Prostate gland (tissue), 2 donors: ENCODE measurements at regions not wholly inside any gene's neighbourhood (a gene's known extent, or its start where the extent isn't known, plus 50 kb on each side); places are given as distances from the start of the nearest gene placed in this dataset.

Source experiments
- DNase-seq: peaks from one replicate; pipeline ENCODE4 v3.0.0-alpha.2; 2019; ENCODE audit warnings: low spot score
- H3K27ac ChIP-seq, 2 donors: fragments of 200-600 bp; sonication (generic); 2 replicates each; pipeline ENCODE4 v1.5.1; 2017 to 2019
- H3K27me3 ChIP-seq: fragments of 200-600 bp; sonication (generic); replicated peaks from 2 replicates; pipeline ENCODE4 v1.5.1; 2019; ENCODE audit not compliant: insufficient read depth
- H3K36me3 ChIP-seq, 2 donors: fragments of 200-600 bp; sonication (generic); 1 replicate in 1 of 2; 2 replicates in 1 of 2; pipeline versions ENCODE4 v1.5.1 to v1.8.1; 2017 to 2019
- H3K4me1 ChIP-seq: fragments of 200-600 bp; sonication (generic); replicated peaks from 2 replicates; pipeline ENCODE4 v1.5.1; 2019
- H3K4me3 ChIP-seq, 2 donors: fragments of 200-600 bp; sonication (generic); 2 replicates each; pipeline ENCODE4 v1.5.1; 2017 to 2019
- H3K9me3 ChIP-seq: fragments of 200-600 bp; sonication (generic); 2 replicates; pipeline ENCODE4 v1.5.1; 2017
- CTCF ChIP-seq, 4 experiments: fragments of 200-600 bp in 2 of 4; fragments of 450-650 bp in 2 of 4; sonication (generic) in 2 of 4; IDR thresholded peaks; 1 replicate in 3 of 4; 2 replicates in 1 of 4; pipeline ENCODE4 v1.5.1; 2016 to 2019; ENCODE audit warnings: antibody characterized with exemption in 4 of 4, mild to moderate bottlenecking in 2 of 4, moderate library complexity in 2 of 4
- POLR2A ChIP-seq: fragments of 450-650 bp; IDR thresholded peaks from one replicate; pipeline ENCODE4 v1.6.1; 2016; ENCODE audit warnings: antibody characterized with exemption, mild to moderate bottlenecking
- POLR2AphosphoS5 ChIP-seq: sonication (generic); formaldehyde crosslinking; IDR thresholded peaks from one replicate; pipeline ENCODE4 v1.6.1; 2017; ENCODE audit warnings: antibody characterized with exemption
- WGBS: methylation state at CpG from one replicate; pipeline ENCODE4 v1.1.5; 2018; 5-methylcytosine and 5-hydroxymethylcytosine counted together
- intact Hi-C: fragments of 100-400 bp; cut with DNase I; formaldehyde crosslinking; loops from one replicate; pipeline ENCODE4 v1.14.2; 2022

- Histone ChIP-seq H3K4me3 (no peak overlapping the region), H3K9me3 (no peaks in the 10 kb centered on the region), H3K27ac (no peak overlapping the region), H3K36me3 (no peaks in the 10 kb centered on the region), H3K27me3 (no peaks in the 10 kb centered on the region), H3K4me1 (no peaks in the 10 kb centered on the region)
- 64% methylated on average over 4 of the region's 4 CpGs for WGBS
- intact Hi-C loops = no loop called here
- no peak for TF ChIP-seq CTCF (IDR thresholded peaks at IDR 0.05)
- no peak for TF ChIP-seq POLR2AphosphoS5
- no peak for TF ChIP-seq POLR2A
- DNase-seq = no peak
These were observed 541.9 kb upstream of the TBX3 start for GRCh38 chr12:115225845-115226244.

- Histone ChIP-seq H3K9me3 (no peaks in the 10 kb centered on the region), H3K27me3 (no peaks in the 10 kb centered on the region), H3K36me3 (no peaks in the 10 kb centered on the region), H3K27ac (no peak overlapping the region), H3K4me1 (no peaks in the 10 kb centered on the region), H3K4me3 (no peak overlapping the region)
- intact Hi-C loops = no loop called here
- no peak for DNase-seq
- TF ChIP-seq POLR2AphosphoS5 (no peak), POLR2A (no peak), CTCF (IDR thresholded peaks at IDR 0.05) (no peak)
- 80% methylated on average over 4 of the region's 4 CpGs for WGBS
These were observed 540.0 kb upstream of the TBX3 start for GRCh38 chr12:115223991-115224390.

DNA sequence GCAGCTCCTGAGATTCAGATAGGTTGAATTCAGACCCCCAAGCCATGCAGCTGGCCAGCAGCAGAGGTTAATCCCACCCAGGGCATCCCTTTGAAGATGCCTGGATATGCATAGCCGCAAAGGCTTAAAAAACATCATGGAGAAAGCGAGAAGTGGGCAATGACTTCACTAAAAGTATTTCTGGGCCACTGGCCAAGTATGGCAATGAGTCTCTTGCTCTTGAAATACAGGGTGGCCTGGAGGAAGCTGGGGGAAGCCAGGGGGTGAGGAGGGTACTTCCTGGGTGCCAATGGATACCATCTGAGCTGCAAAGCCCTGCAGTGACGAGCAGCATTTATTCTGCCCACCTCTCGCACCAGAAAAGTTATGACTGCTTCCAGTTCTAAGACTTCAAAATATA is 539.3 kb upstream of the TBX3 start:
- no peak overlapping the region for H3K4me3 ChIP-seq
- H3K36me3 ChIP-seq = no peaks in the 10 kb centered on the region
- WGBS = 85% methylated on average over 4 of the region's 4 CpGs
- TF ChIP-seq CTCF (IDR thresholded peaks at IDR 0.05) = no peak
- no peak for TF ChIP-seq POLR2A
- no peak for TF ChIP-seq POLR2AphosphoS5
- H3K4me1 ChIP-seq = no peaks in the 10 kb centered on the region
- H3K9me3 ChIP-seq = no peaks in the 10 kb centered on the region
- H3K27ac ChIP-seq = no peak overlapping the region
- intact Hi-C loops = no loop called here
- no peaks in the 10 kb centered on the region for H3K27me3 ChIP-seq
- no peak for DNase-seq

DNA sequence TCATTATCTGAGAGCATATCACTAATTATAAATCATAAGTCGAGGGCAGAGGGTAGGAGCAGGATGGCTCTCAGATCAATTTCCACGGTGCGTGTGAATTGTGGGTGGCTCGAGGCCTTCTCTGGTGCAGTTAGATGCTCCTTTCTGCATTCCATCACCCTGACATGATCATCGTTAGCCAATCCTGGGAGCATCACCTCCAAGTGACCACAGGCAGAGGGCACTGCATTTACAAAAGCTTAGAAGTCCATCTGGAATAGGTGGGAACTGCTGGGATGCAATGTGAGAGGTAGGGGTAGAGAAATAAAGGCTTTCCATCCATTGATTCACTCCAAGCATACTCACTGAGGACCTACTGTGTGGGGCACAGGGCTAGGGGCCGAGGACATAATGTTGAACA is 538.2 kb upstream of the TBX3 start:
- Histone ChIP-seq H3K36me3 (no peaks in the 10 kb centered on the region), H3K27ac (no peak overlapping the region), H3K27me3 (no peaks in the 10 kb centered on the region), H3K9me3 (no peaks in the 10 kb centered on the region), H3K4me3 (no peak overlapping the region), H3K4me1 (no peaks in the 10 kb centered on the region)
- no peak for DNase-seq
- WGBS = 91% methylated on average over 6 of the region's 6 CpGs
- intact Hi-C loops = no loop called here
- TF ChIP-seq POLR2A (no peak), CTCF (IDR thresholded peaks at IDR 0.05) (no peak), POLR2AphosphoS5 (no peak)

DNA sequence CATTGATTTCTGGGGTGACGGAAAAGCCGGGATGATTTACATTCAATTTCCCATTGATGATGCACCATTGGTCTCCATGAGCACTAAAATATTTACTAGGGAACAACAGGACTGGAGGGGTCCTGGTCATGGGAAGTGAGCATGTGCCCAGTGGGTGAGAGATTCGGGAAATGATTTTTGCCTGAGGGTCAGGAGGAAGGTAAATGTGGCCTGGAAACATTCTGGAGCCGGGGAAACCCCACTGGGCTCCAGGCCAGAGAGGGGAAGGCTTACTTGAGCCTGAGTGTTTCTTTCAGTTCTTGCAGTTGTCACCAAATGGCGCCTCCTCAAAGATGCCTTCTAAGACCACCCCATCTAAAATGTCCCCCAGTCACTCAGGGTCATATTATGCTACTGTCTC is 532.3 kb upstream of the TBX3 start:
- 82% methylated on average over 5 of the region's 5 CpGs for WGBS
- no peaks in the 10 kb centered on the region for H3K9me3 ChIP-seq
- TF ChIP-seq CTCF (IDR thresholded peaks at IDR 0.05) = no peak
- TF ChIP-seq POLR2AphosphoS5 = no peak
- no peak for TF ChIP-seq POLR2A
- intact Hi-C loops = no loop called here
- H3K4me3 ChIP-seq = no peak overlapping the region
- no peaks in the 10 kb centered on the region for H3K36me3 ChIP-seq
- no peak for DNase-seq
- H3K4me1 ChIP-seq = no peaks in the 10 kb centered on the region
- no peaks in the 10 kb centered on the region for H3K27me3 ChIP-seq
- H3K27ac ChIP-seq = no peak overlapping the region
